CD14-positive monocyte (primary cell): ENCODE measurements at regions not wholly inside any gene's neighbourhood (a gene's known extent, or its start where the extent isn't known, plus 50 kb on each side); places are given as distances from the start of the nearest gene placed in this dataset.

Source experiments
- DNase-seq, 3 donors: peaks; one replicate each; pipeline ENCODE4 v3.0.0-alpha.2; 2011 to 2022
- H2AFZ ChIP-seq: 2 replicates; pipeline ENCODE4 v1.6.0; 2012; ENCODE audit warnings: mild to moderate bottlenecking, low read depth, low read length, inconsistent platforms; ENCODE audit not compliant: insufficient read depth, poor library complexity, severe bottlenecking
- H3K27ac ChIP-seq, 2 donors: 1 replicate in 1 of 2; 2 replicates in 1 of 2; pipeline ENCODE4 v1.5.1; 2012 to 2013; ENCODE audit warnings: low read length in 2 of 2, control low read depth in 1 of 2, inconsistent platforms in 1 of 2, low read depth in 1 of 2, mild to moderate bottlenecking in 1 of 2
- H3K27me3 ChIP-seq, 2 donors: one replicate each; pipeline versions ENCODE4 v1.6.0 to v1.6.1; 2011 to 2013; ENCODE audit warnings: low read length in 2 of 2; ENCODE audit not compliant: control insufficient read depth in 2 of 2, insufficient read depth in 2 of 2
- H3K36me3 ChIP-seq, 2 donors: replicated peaks in 1 of 2; 1 replicate in 1 of 2; 2 replicates in 1 of 2; pipeline versions ENCODE4 v1.5.1 to v1.6.1; 2012 to 2013; ENCODE audit warnings: low read length in 2 of 2, control low read depth in 1 of 2, inconsistent platforms in 1 of 2, mild to moderate bottlenecking in 1 of 2; ENCODE audit not compliant: insufficient read depth in 2 of 2, control insufficient read depth in 1 of 2
- H3K4me1 ChIP-seq, 2 donors: 1 replicate in 1 of 2; 2 replicates in 1 of 2; pipeline versions ENCODE4 v1.5.1 to v1.6.1; 2012 to 2013; ENCODE audit warnings: low read length in 2 of 2, control low read depth in 1 of 2, inconsistent platforms in 1 of 2, mild to moderate bottlenecking in 1 of 2, moderate library complexity in 1 of 2; ENCODE audit not compliant: insufficient read depth in 2 of 2, control insufficient read depth in 1 of 2
- H3K4me2 ChIP-seq: replicated peaks from 2 replicates; pipeline ENCODE3; 2012; ENCODE audit warnings: low read length, moderate library complexity, mild to moderate bottlenecking; ENCODE audit not compliant: poor library complexity, severe bottlenecking; ENCODE audit errors: extremely low read depth
- H3K4me3 ChIP-seq, 3 experiments: fragments of 200-600 bp in 1 of 3; sonication (generic) in 1 of 3; replicated peaks in 1 of 3; 1 replicate in 2 of 3; 2 replicates in 1 of 3; pipeline ENCODE4 v1.5.1; 2011 to 2013; ENCODE audit warnings: low read length in 3 of 3, mild to moderate bottlenecking in 3 of 3, control low read depth in 2 of 3, low read depth in 2 of 3, inconsistent platforms in 1 of 3, moderate library complexity in 1 of 3
- H3K79me2 ChIP-seq: 2 replicates; pipeline ENCODE4 v1.6.0; 2012; ENCODE audit warnings: mild to moderate bottlenecking, control low read depth, inconsistent platforms, low read length, moderate library complexity; ENCODE audit not compliant: insufficient read depth
- H3K9ac ChIP-seq: 2 replicates; pipeline ENCODE4 v1.6.0; 2017; ENCODE audit warnings: low read length, mild to moderate bottlenecking; ENCODE audit not compliant: insufficient read depth, poor library complexity, severe bottlenecking
- H3K9me3 ChIP-seq, 2 donors: replicated peaks in 1 of 2; 1 replicate in 1 of 2; 2 replicates in 1 of 2; pipeline versions ENCODE4 v1.5.1 to v1.6.1; 2012 to 2013; ENCODE audit warnings: low read length in 2 of 2, control low read depth in 1 of 2; ENCODE audit not compliant: control insufficient read depth in 1 of 2, insufficient read depth in 1 of 2
- H4K20me1 ChIP-seq: 2 replicates; pipeline ENCODE4 v1.6.0; 2012; ENCODE audit warnings: mild to moderate bottlenecking, low read length, control low read depth, moderate library complexity; ENCODE audit not compliant: insufficient read depth
- H3K27ac Mint-ChIP-seq, 7 donors: one replicate each; pipeline ENCODE4 v1.8.0; 2020; ENCODE audit warnings: mild to moderate bottlenecking in 7 of 7, mixed read lengths in 7 of 7, moderate library complexity in 6 of 7, inconsistent platforms in 2 of 7
- H3K27me3 Mint-ChIP-seq, 3 donors: one replicate each; pipeline ENCODE4 v1.8.0; 2021 to 2022; ENCODE audit warnings: low read depth in 3 of 3, mild to moderate bottlenecking in 3 of 3, mixed read lengths in 3 of 3, moderate library complexity in 3 of 3, inconsistent platforms in 1 of 3
- H3K36me3 Mint-ChIP-seq, 2 donors: one replicate each; pipeline ENCODE4 v1.8.0; 2020; ENCODE audit warnings: mixed read lengths in 2 of 2, inconsistent platforms in 1 of 2, mild to moderate bottlenecking in 1 of 2
- H3K4me1 Mint-ChIP-seq: one replicate; pipeline ENCODE4 v1.8.0; 2020; ENCODE audit warnings: mild to moderate bottlenecking, mixed read lengths
- H3K4me3 Mint-ChIP-seq, 2 donors: one replicate each; pipeline ENCODE4 v1.8.0; 2020; ENCODE audit warnings: mild to moderate bottlenecking in 2 of 2, mixed read lengths in 2 of 2, moderate library complexity in 1 of 2
- H3K9me3 Mint-ChIP-seq, 7 donors: one replicate each; pipeline ENCODE4 v1.8.0; 2020 to 2022; ENCODE audit warnings: mixed read lengths in 7 of 7, mild to moderate bottlenecking in 6 of 7, moderate library complexity in 6 of 7, inconsistent platforms in 2 of 7
- WGBS: methylation state at CpG from one replicate; pipeline ENCODE4 v1.1.5; 2013; ENCODE audit warnings: missing lambda C conversion rate; ENCODE audit not compliant: insufficient coverage; 5-methylcytosine and 5-hydroxymethylcytosine counted together
- intact Hi-C, 2 donors: fragments of 100-400 bp; cut with micrococcal nuclease; formaldehyde crosslinking; loops; one replicate each; pipeline versions ENCODE4 v1.15.0 to v1.15.1; 2023
- TF ChIP-seq, protein P1 (sequence below): fragments of 200-600 bp; IDR thresholded peaks from one replicate; pipeline ENCODE4 v1.8.0; 2022; ENCODE audit warnings: antibody characterized with exemption, mild to moderate bottlenecking

DNA sequence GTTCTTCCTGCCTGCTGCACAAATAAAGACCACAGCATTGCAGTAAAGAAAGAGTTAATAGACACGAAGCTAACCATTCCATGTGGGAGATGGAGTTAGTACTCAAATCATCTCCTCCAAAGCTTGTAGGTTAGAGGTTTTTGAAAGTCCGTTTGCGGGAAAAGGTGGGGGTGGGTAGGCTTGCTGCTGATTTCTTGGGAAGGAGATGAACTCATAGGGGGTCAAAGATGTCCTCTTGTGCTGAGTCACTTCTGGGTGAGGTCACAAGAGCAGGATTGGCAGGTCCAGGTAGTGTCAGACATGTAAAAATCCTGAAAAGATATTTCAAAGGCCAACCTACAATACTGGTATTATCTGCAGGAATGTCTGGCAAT, 66.4 kb downstream of the PTHLH start:
- TF ChIP-seq, protein P1, sequence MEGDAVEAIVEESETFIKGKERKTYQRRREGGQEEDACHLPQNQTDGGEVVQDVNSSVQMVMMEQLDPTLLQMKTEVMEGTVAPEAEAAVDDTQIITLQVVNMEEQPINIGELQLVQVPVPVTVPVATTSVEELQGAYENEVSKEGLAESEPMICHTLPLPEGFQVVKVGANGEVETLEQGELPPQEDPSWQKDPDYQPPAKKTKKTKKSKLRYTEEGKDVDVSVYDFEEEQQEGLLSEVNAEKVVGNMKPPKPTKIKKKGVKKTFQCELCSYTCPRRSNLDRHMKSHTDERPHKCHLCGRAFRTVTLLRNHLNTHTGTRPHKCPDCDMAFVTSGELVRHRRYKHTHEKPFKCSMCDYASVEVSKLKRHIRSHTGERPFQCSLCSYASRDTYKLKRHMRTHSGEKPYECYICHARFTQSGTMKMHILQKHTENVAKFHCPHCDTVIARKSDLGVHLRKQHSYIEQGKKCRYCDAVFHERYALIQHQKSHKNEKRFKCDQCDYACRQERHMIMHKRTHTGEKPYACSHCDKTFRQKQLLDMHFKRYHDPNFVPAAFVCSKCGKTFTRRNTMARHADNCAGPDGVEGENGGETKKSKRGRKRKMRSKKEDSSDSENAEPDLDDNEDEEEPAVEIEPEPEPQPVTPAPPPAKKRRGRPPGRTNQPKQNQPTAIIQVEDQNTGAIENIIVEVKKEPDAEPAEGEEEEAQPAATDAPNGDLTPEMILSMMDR: no peak
- no peak overlapping the region for H3K4me3 ChIP-seq

DNA sequence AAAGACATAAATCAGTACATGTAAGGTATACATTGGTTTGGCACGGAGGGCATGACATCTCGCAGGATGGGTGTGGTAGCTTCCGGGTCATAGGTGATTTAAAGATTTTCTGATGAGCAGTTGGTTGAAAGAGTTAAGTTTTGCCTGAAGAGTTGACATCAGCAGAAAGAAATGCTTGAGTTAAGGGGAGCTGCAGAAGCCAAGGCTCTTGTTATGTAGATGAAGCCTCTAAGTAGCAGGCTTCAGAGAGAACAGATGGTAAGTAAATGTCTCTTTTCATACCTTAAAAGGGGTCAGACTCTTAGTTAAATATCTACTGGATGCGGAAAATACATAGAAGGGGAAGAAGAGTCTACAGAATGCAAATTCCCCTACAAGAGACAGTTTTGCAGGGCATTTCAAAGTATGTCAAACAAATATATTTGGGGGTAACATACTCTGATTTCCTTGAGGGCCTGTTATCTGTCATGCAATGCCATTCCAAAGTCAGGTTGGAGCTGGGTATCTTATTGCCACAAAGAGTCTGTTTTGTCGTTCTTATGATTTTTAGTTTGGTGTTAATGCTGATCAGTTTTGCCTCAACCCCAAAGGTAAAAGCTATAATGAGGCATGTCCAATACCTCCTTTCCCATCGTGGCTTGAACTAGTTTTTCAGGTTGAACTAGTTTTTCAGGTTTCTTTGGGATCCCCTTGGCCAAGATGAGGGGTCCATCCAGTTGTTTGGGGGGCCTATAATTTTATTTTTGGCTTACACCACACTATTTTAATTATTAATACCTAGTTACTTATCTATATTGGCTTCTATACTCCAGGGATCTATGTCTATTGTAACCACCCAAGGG, 67.0 kb downstream of the PTHLH start:
- H3K36me3 Mint-ChIP-seq: no peaks in the 10 kb centered on the region
- no peak overlapping the region for H3K27ac Mint-ChIP-seq
- H3K27ac ChIP-seq: no peak overlapping the region
- peaks cover 2 to 7% (median 4%) of the 10 kb centered on the region in 7 donors for H3K9me3 Mint-ChIP-seq
- H3K9me3 ChIP-seq: no peaks in the 10 kb centered on the region
- no peaks in the 10 kb centered on the region for H3K4me1 Mint-ChIP-seq
- intact Hi-C loops: no loop called here
- peaks cover 2 to 4% (median 4%) of the 10 kb centered on the region in 3 donors for H3K27me3 Mint-ChIP-seq
- H3K27me3 ChIP-seq: no peaks in the 10 kb centered on the region
- no peak for DNase-seq
- H3K79me2 ChIP-seq: no peaks in the 10 kb centered on the region
- H3K9ac ChIP-seq: no peak overlapping the region
- H3K4me2 ChIP-seq: no peak overlapping the region
- no peak overlapping the region for H3K4me3 ChIP-seq
- H2AFZ ChIP-seq: no peak overlapping the region
- WGBS: 100% methylated on average over 3 of the region's 6 CpGs
- no peaks in the 10 kb centered on the region for H4K20me1 ChIP-seq
- no peak overlapping the region for H3K4me3 Mint-ChIP-seq
- H3K4me1 ChIP-seq: no peaks in the 10 kb centered on the region
- H3K36me3 ChIP-seq: no peaks in the 10 kb centered on the region
- TF ChIP-seq, protein P1: no peak

More for the DNA sequence above, 66.4 kb downstream of the PTHLH start:
- Mint-ChIP-seq H3K36me3 (no peaks in the 10 kb centered on the region), H3K4me3 (no peak overlapping the region), H3K4me1 (no peaks in the 10 kb centered on the region), H3K27ac (no peak overlapping the region), H3K9me3 (peaks cover 2 to 8% (median 4%) of the 10 kb centered on the region in 7 donors), H3K27me3 (peaks cover 2 to 5% (median 4%) of the 10 kb centered on the region in 3 donors)
- H3K4me2 ChIP-seq: no peak overlapping the region
- WGBS: 100% methylated on average over 2 of the region's 3 CpGs
- H3K4me1 ChIP-seq: no peaks in the 10 kb centered on the region
- no peaks in the 10 kb centered on the region for H4K20me1 ChIP-seq
- no peaks in the 10 kb centered on the region for H3K79me2 ChIP-seq
- DNase-seq: no peak
- intact Hi-C loops: no loop called here
- no peaks in the 10 kb centered on the region for H3K9me3 ChIP-seq
- H3K36me3 ChIP-seq: no peaks in the 10 kb centered on the region
- H3K27ac ChIP-seq: no peak overlapping the region
- H2AFZ ChIP-seq: no peak overlapping the region
- H3K9ac ChIP-seq: no peak overlapping the region
- no peaks in the 10 kb centered on the region for H3K27me3 ChIP-seq
